H1 (cell line): ENCODE measurements at regions not wholly inside any gene's neighbourhood (a gene's known extent, or its start where the extent isn't known, plus 50 kb on each side); places are given as distances from the start of the nearest gene placed in this dataset.

Experiments
- CTCF ChIA-PET: fragments of 300-600 bp; sonication (Branson Sonifier 250); formaldehyde crosslinking; loops from one replicate; lab custom pipeline; 2021; ENCODE audit not compliant: partially characterized antibody; lab: Charles Lee
- POLR2A ChIA-PET: fragments of 300-600 bp; sonication (Branson Sonifier 250); formaldehyde crosslinking; loops from one replicate; lab custom pipeline; 2021; ENCODE audit warnings: inconsistent platforms; ENCODE audit not compliant: partially characterized antibody; lab: Charles Lee
- DNase-seq, 2 experiments: peaks; one replicate each; pipeline versions ENCODE4 v3.0.0 to v3.0.0-alpha.2; 2010 to 2022; ENCODE audit warnings: low spot score in 2 of 2, low read depth in 1 of 2, mixed read lengths in 1 of 2
- FAIRE-seq: peaks from 2 replicates; lab custom pipeline; 2011; peaks lifted over from hg19 to GRCh38; lab: Jason Lieb, UNC
- H2AFZ ChIP-seq: 2 replicates; pipeline ENCODE4 v1.8.1; 2012; ENCODE audit warnings: low read length, inconsistent platforms
- H2AK5ac ChIP-seq: 2 replicates; pipeline ENCODE4 v1.6.1; 2013; ENCODE audit warnings: low read depth, low read length
- H2BK120ac ChIP-seq: replicated peaks from 2 replicates; pipeline ENCODE3; 2013; ENCODE audit warnings: low read depth, low read length, inconsistent platforms
- H2BK12ac ChIP-seq: 2 replicates; pipeline ENCODE4 v1.6.1; 2013; ENCODE audit warnings: low read depth, low read length
- H2BK15ac ChIP-seq: 2 replicates; pipeline ENCODE4 v1.6.1; 2013; ENCODE audit warnings: low read length
- H2BK20ac ChIP-seq: 2 replicates; pipeline ENCODE4 v1.6.1; 2013; ENCODE audit warnings: low read length
- H2BK5ac ChIP-seq: 2 replicates; pipeline ENCODE4 v1.6.1; 2013; ENCODE audit warnings: low read depth, low read length
- H3K14ac ChIP-seq: 2 replicates; pipeline ENCODE4 v1.6.1; 2013; ENCODE audit warnings: inconsistent platforms; ENCODE audit not compliant: insufficient read length
- H3K18ac ChIP-seq: 2 replicates; pipeline ENCODE4 v1.6.1; 2013; ENCODE audit warnings: low read length; ENCODE audit errors: extremely low read depth
- H3K23ac ChIP-seq: 2 replicates; pipeline ENCODE4 v1.6.1; 2013; ENCODE audit warnings: inconsistent platforms; ENCODE audit not compliant: insufficient read length
- H3K23me2 ChIP-seq: 2 replicates; pipeline ENCODE4 v1.6.1; 2013; ENCODE audit warnings: low read depth, low read length
- H3K27ac ChIP-seq: 2 replicates; pipeline ENCODE4 v1.6.1; 2011; ENCODE audit warnings: low read depth, low read length, inconsistent platforms
- H3K27me3 ChIP-seq, 4 experiments: replicated peaks in 1 of 4; 1 replicate in 1 of 4; 2 replicates in 3 of 4; pipeline versions ENCODE4 v1.6.1 to v1.8.1; 2011 to 2013; ENCODE audit warnings: low read length in 3 of 4, mild to moderate bottlenecking in 3 of 4, inconsistent platforms in 2 of 4, mixed read lengths in 2 of 4, moderate library complexity in 1 of 4; ENCODE audit not compliant: control insufficient read depth in 3 of 4, insufficient read depth in 3 of 4; ENCODE audit errors: extremely low read depth in 1 of 4
- H3K36me3 ChIP-seq, 4 experiments: 2 replicates each; pipeline versions ENCODE4 v1.6.1 to v1.8.1; 2011 to 2013; ENCODE audit warnings: mild to moderate bottlenecking in 4 of 4, low read length in 3 of 4, moderate library complexity in 2 of 4, control low read depth in 1 of 4, inconsistent platforms in 1 of 4; ENCODE audit not compliant: insufficient read depth in 4 of 4, control insufficient read depth in 2 of 4
- H3K4ac ChIP-seq: replicated peaks from 2 replicates; pipeline ENCODE3; 2013; ENCODE audit warnings: low read length, low read depth, mixed read lengths, inconsistent platforms; ENCODE audit not compliant: insufficient read length
- H3K4me1 ChIP-seq, 4 experiments: replicated peaks in 1 of 4; 1 replicate in 1 of 4; 2 replicates in 3 of 4; pipeline versions ENCODE4 v1.6.1 to v1.8.1; 2011 to 2013; ENCODE audit warnings: low read length in 3 of 4, inconsistent platforms in 2 of 4, mixed read lengths in 1 of 4; ENCODE audit not compliant: insufficient read depth in 4 of 4, control insufficient read depth in 3 of 4
- H3K4me2 ChIP-seq, 2 experiments: 2 replicates each; pipeline versions ENCODE4 v1.6.1 to v1.8.1; 2011 to 2013; ENCODE audit warnings: low read depth in 2 of 2, low read length in 2 of 2, control low read depth in 1 of 2, inconsistent platforms in 1 of 2, mild to moderate bottlenecking in 1 of 2; ENCODE audit not compliant: insufficient read depth in 1 of 2
- H3K4me3 ChIP-seq, 4 experiments: fragments of 200-600, 300-600 bp in 1 of 4; sonication (generic), shearing (Covaris generic), sonication (Bioruptor Twin) in 1 of 4; 2 replicates each; pipeline versions ENCODE4 v1.5.1 to v1.8.1; 2011 to 2016; ENCODE audit warnings: low read length in 4 of 4, low read depth in 3 of 4, control low read depth in 2 of 4, inconsistent platforms in 2 of 4, mild to moderate bottlenecking in 2 of 4, mixed read lengths in 1 of 4, moderate library complexity in 1 of 4; ENCODE audit not compliant: insufficient read depth in 2 of 4; ENCODE audit errors: extremely low read depth in 1 of 4
- H3K56ac ChIP-seq: replicated peaks from 2 replicates; pipeline ENCODE3; 2013; ENCODE audit warnings: low read depth, mild to moderate bottlenecking, mixed read lengths, low read length, inconsistent platforms; ENCODE audit not compliant: insufficient read length
- H3K79me1 ChIP-seq: 2 replicates; pipeline ENCODE4 v1.6.1; 2013; ENCODE audit warnings: low read depth, low read length, control low read depth
- H3K79me2 ChIP-seq, 2 experiments: 2 replicates each; pipeline versions ENCODE4 v1.6.1 to v1.8.1; 2012 to 2013; ENCODE audit warnings: low read length in 2 of 2, mild to moderate bottlenecking in 2 of 2, inconsistent platforms in 1 of 2; ENCODE audit not compliant: insufficient read depth in 2 of 2, control insufficient read depth in 1 of 2
- H3K9ac ChIP-seq, 4 experiments: replicated peaks in 1 of 4; 1 replicate in 1 of 4; 2 replicates in 3 of 4; pipeline versions ENCODE4 v1.6.1 to v1.8.1; 2011 to 2013; ENCODE audit warnings: low read depth in 3 of 4, low read length in 3 of 4, control low read depth in 2 of 4, mild to moderate bottlenecking in 2 of 4, moderate library complexity in 2 of 4, inconsistent platforms in 1 of 4; ENCODE audit errors: extremely low read depth in 1 of 4
- H3K9me3 ChIP-seq, 2 experiments: 2 replicates each; pipeline versions ENCODE4 v1.6.1 to v1.8.1; 2012 to 2013; ENCODE audit warnings: mild to moderate bottlenecking in 2 of 2, moderate library complexity in 2 of 2, control low read depth in 1 of 2, inconsistent platforms in 1 of 2, low read depth in 1 of 2, low read length in 1 of 2, mixed read lengths in 1 of 2; ENCODE audit not compliant: insufficient read depth in 2 of 2
- H4K20me1 ChIP-seq, 2 experiments: replicated peaks in 1 of 2; 2 replicates each; pipeline versions ENCODE3 to v1.8.1; 2011 to 2013; ENCODE audit warnings: inconsistent platforms in 2 of 2, low read length in 2 of 2, mild to moderate bottlenecking in 1 of 2; ENCODE audit not compliant: insufficient read depth in 2 of 2, control insufficient read depth in 1 of 2
- H4K5ac ChIP-seq: 2 replicates; pipeline ENCODE4 v1.6.1; 2013; ENCODE audit warnings: low read length, low read depth, mixed read lengths, inconsistent platforms; ENCODE audit not compliant: insufficient read length
- H4K8ac ChIP-seq: 2 replicates; pipeline ENCODE4 v1.8.0; 2013; ENCODE audit warnings: mild to moderate bottlenecking, moderate library complexity, low read length, inconsistent platforms; ENCODE audit not compliant: insufficient read depth; ENCODE audit errors: extremely low read depth
- H4K91ac ChIP-seq: replicated peaks from 2 replicates; pipeline ENCODE3; 2013; ENCODE audit warnings: low read length, mixed read lengths, inconsistent platforms; ENCODE audit not compliant: insufficient read length
- ATF2 ChIP-seq: IDR thresholded peaks from 2 replicates; pipeline ENCODE4 v1.6.1; 2012; ENCODE audit warnings: low read length, inconsistent platforms
- EGR1 ChIP-seq: IDR thresholded peaks from 2 replicates; pipeline ENCODE4 v1.6.1; 2011; ENCODE audit warnings: low read depth, low read length, borderline replicate concordance
- KDM5A ChIP-seq: fragments of 200-600 bp; IDR thresholded peaks from 2 replicates; pipeline ENCODE4 v1.7.1; 2012; ENCODE audit warnings: mild to moderate bottlenecking, low read length, inconsistent platforms, mixed read lengths
- POLR2A ChIP-seq, 2 experiments: IDR thresholded peaks; 1 replicate in 1 of 2; 2 replicates in 1 of 2; pipeline ENCODE4 v1.6.1; 2011; ENCODE audit warnings: low read depth in 2 of 2, low read length in 2 of 2, mild to moderate bottlenecking in 2 of 2; ENCODE audit errors: control extremely low read depth in 1 of 2
- SAP30 ChIP-seq: fragments of 300-600 bp; sonication (generic); IDR thresholded peaks from 2 replicates; pipeline ENCODE4 v1.7.1; 2012; ENCODE audit warnings: low read length, moderate library complexity, mild to moderate bottlenecking, inconsistent platforms; ENCODE audit not compliant: insufficient read depth, insufficient replicate concordance
- SIRT6 ChIP-seq: IDR thresholded peaks from one replicate; pipeline ENCODE4 v1.7.1; 2012; ENCODE audit warnings: low read length, inconsistent platforms
- TAF1 ChIP-seq: IDR thresholded peaks from 2 replicates; pipeline ENCODE4 v1.6.1; 2011; ENCODE audit warnings: mild to moderate bottlenecking, low read depth, low read length
- TAF7 ChIP-seq: optimal IDR thresholded peaks from 2 replicates; pipeline ENCODE3; 2011; ENCODE audit warnings: low read depth, mild to moderate bottlenecking, inconsistent platforms, low read length, moderate library complexity, borderline replicate concordance
- WGBS, 2 experiments: shearing (Covaris generic) in 1 of 2; methylation state at CpG; one replicate each; pipeline versions ENCODE4 v1.1.6 to v1.1.7; 2013 to 2015; ENCODE audit warnings: low lambda C conversion rate in 2 of 2, mixed read lengths in 2 of 2, inconsistent platforms in 1 of 2, low coverage in 1 of 2, missing lambda C conversion rate in 1 of 2; ENCODE audit not compliant: insufficient replicate concordance in 2 of 2, insufficient coverage in 1 of 2, insufficient read length in 1 of 2; ENCODE audit errors: extremely low coverage in 1 of 2, missing lambda C conversion rate in 1 of 2; 5-methylcytosine and 5-hydroxymethylcytosine counted together
- TF ChIP-seq, protein P1 (sequence below): IDR thresholded peaks from 2 replicates; pipeline ENCODE4 v1.6.1; 2012; ENCODE audit warnings: inconsistent platforms

DNA sequence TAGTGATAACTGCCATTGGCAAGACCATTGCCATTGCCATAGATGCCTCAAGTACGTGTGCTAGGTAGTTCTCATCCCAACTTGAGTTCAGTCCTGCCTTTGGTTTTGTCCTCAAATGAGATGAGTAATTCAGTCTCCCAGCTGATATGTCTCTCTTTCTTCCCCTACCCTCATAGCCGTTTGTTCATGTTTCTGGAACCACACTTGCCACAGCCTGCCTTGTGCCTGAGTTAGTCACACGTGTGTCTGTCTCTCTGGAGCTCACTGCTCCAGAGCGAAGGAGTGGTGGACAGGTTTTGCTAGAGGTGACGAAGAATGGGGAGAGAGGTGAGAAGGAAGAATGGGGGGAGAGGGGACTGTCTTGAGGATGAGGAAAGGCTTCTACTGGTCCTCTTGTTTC lies 88.0 kb upstream of the IGF1R start:
- H3K4me3 ChIP-seq, result no peak overlapping the region
- H3K27ac ChIP-seq, result no peak overlapping the region
- no peaks in the 10 kb centered on the region for H3K36me3 ChIP-seq
- H3K27me3 ChIP-seq, result no peaks in the 10 kb centered on the region; a peak in 1 of 7 replicates
- H3K23ac ChIP-seq, result no peak overlapping the region
- FAIRE-seq (no peak), DNase-seq (no peak)
- H3K56ac ChIP-seq, result no peak overlapping the region
- 95% methylated on average over 5 of the region's 5 CpGs; no CpG with 5 or more reads in 1 of the 2 experiments for WGBS, 2 experiments
- peaks cover 0 to 9% (median 4%) of the 10 kb centered on the region in 4 experiments; a peak in 6 of 7 replicates for H3K4me1 ChIP-seq
- H2BK120ac ChIP-seq, result no peak overlapping the region
- ChIA-PET CTCF (interaction anchor here (0.6 to 5.8 kb wide), 3 partner anchors 20 to 118 kb away, joined by 4 to 32 read pairs (median 5); no protein-coding TSS in a partner anchor), POLR2A (no interaction called here)
- no peaks in the 10 kb centered on the region for H3K79me2 ChIP-seq
- no peak overlapping the region for H3K18ac ChIP-seq
- no peaks in the 10 kb centered on the region for H3K9me3 ChIP-seq
- no peaks in the 10 kb centered on the region for H4K20me1 ChIP-seq
- H2BK15ac ChIP-seq, result no peak overlapping the region
- H3K23me2 ChIP-seq, result no peaks in the 10 kb centered on the region; the same call in 1 of the 2 replicates
- H3K79me1 ChIP-seq, result no peaks in the 10 kb centered on the region
- H2AK5ac ChIP-seq, result no peak overlapping the region
- H3K9ac ChIP-seq, result no peak overlapping the region
- no peak overlapping the region for H2AFZ ChIP-seq
- H3K4me2 ChIP-seq, result no peak overlapping the region
- no peak overlapping the region for H4K91ac ChIP-seq
- no peak overlapping the region for H4K5ac ChIP-seq
- H2BK12ac ChIP-seq, result no peak overlapping the region; the same call in 1 of the 2 replicates
- H2BK20ac ChIP-seq, result no peak overlapping the region
- no peak overlapping the region for H2BK5ac ChIP-seq
- no peak overlapping the region for H3K4ac ChIP-seq
- no peak overlapping the region for H4K8ac ChIP-seq
- no peak overlapping the region for H3K14ac ChIP-seq
- TF ChIP-seq TAF1 (no peak), TAF7 (no peak), KDM5A (no peak), POLR2A (IDR thresholded peaks at IDR 0.05; ENCODE audit: control extremely low read depth in 1 of 2, low read depth in 2 of 2, low read length in 2 of 2) (no peak), SAP30 (no peak), SIRT6 (no peak), ATF2 (no peak), EGR1 (no peak)
- TF ChIP-seq, protein P1, sequence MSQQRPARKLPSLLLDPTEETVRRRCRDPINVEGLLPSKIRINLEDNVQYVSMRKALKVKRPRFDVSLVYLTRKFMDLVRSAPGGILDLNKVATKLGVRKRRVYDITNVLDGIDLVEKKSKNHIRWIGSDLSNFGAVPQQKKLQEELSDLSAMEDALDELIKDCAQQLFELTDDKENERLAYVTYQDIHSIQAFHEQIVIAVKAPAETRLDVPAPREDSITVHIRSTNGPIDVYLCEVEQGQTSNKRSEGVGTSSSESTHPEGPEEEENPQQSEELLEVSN, result no peak
